BJ (cell line): ENCODE measurements at regions not wholly inside any gene's neighbourhood (a gene's known extent, or its start where the extent isn't known, plus 50 kb on each side); places are given as distances from the start of the nearest gene placed in this dataset.

Source experiments
- CTCF ChIA-PET: fragments of 350-600 bp; formaldehyde crosslinking; extraction: SDS; loops from one replicate; lab custom pipeline; 2021; ENCODE audit warnings: antibody characterized with exemption, inconsistent platforms; lab: Yijun Ruan, JAX
- POLR2A ChIA-PET: fragments of 300-600 bp; sonication (Branson Sonifier 250); formaldehyde crosslinking; extraction: SDS; loops from one replicate; lab custom pipeline; 2021; ENCODE audit warnings: antibody characterized with exemption; lab: Charles Lee
- DNase-seq: peaks from one replicate; pipeline ENCODE4 v3.0.0-alpha.2; 2011; ENCODE audit warnings: low read depth
- H3K27me3 ChIP-seq: 2 replicates; pipeline ENCODE4 v1.6.0; 2011; ENCODE audit warnings: low read length; ENCODE audit not compliant: control insufficient read depth, insufficient read depth
- H3K36me3 ChIP-seq: 2 replicates; pipeline ENCODE4 v1.5.1; 2011; ENCODE audit warnings: low read length; ENCODE audit not compliant: control insufficient read depth, insufficient read depth
- H3K4me3 ChIP-seq: 2 replicates; pipeline ENCODE4 v1.5.1; 2011; ENCODE audit warnings: low read depth, mild to moderate bottlenecking, control low read depth, low read length
- TF ChIP-seq, protein P1 (sequence below): IDR thresholded peaks from 2 replicates; pipeline ENCODE4 v1.5.1; 2011; ENCODE audit warnings: low read depth, mild to moderate bottlenecking, control low read depth, inconsistent platforms, low read length, moderate library complexity; ENCODE audit not compliant: insufficient read depth

GRCh38 chr2:195017890-195018289 lies 639.1 kb upstream of the SLC39A10 start:
- DNase-seq, result no peak
- ChIA-PET CTCF (no interaction called here), POLR2A (no interaction called here)
- TF ChIP-seq, protein P1, sequence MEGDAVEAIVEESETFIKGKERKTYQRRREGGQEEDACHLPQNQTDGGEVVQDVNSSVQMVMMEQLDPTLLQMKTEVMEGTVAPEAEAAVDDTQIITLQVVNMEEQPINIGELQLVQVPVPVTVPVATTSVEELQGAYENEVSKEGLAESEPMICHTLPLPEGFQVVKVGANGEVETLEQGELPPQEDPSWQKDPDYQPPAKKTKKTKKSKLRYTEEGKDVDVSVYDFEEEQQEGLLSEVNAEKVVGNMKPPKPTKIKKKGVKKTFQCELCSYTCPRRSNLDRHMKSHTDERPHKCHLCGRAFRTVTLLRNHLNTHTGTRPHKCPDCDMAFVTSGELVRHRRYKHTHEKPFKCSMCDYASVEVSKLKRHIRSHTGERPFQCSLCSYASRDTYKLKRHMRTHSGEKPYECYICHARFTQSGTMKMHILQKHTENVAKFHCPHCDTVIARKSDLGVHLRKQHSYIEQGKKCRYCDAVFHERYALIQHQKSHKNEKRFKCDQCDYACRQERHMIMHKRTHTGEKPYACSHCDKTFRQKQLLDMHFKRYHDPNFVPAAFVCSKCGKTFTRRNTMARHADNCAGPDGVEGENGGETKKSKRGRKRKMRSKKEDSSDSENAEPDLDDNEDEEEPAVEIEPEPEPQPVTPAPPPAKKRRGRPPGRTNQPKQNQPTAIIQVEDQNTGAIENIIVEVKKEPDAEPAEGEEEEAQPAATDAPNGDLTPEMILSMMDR, result no peak
- no peaks in the 10 kb centered on the region for H3K36me3 ChIP-seq
- H3K27me3 ChIP-seq, result no peaks in the 10 kb centered on the region
- H3K4me3 ChIP-seq, result no peak overlapping the region

GRCh38 chr2:195016841-195017240 lies 640.2 kb upstream of the SLC39A10 start:
- no peaks in the 10 kb centered on the region for H3K27me3 ChIP-seq
- no peak overlapping the region for H3K4me3 ChIP-seq
- DNase-seq, result no peak
- POLR2A ChIA-PET, result no interaction called here
- CTCF ChIA-PET, result no interaction called here
- TF ChIP-seq, protein P1, result no peak
- no peaks in the 10 kb centered on the region for H3K36me3 ChIP-seq

GRCh38 chr2:195009202-195009601 lies 647.8 kb upstream of the SLC39A10 start:
- CTCF ChIA-PET, result no interaction called here
- H3K36me3 ChIP-seq, result no peaks in the 10 kb centered on the region
- H3K27me3 ChIP-seq, result no peaks in the 10 kb centered on the region
- DNase-seq, result no peak
- H3K4me3 ChIP-seq, result no peak overlapping the region
- POLR2A ChIA-PET, result no interaction called here
- TF ChIP-seq, protein P1, result no peak

- no peaks in the 10 kb centered on the region for H3K36me3 ChIP-seq
- DNase-seq, result no peak
- CTCF ChIA-PET, result no interaction called here
- TF ChIP-seq, protein P1, result no peak
- POLR2A ChIA-PET, result no interaction called here
- no peaks in the 10 kb centered on the region for H3K27me3 ChIP-seq
- H3K4me3 ChIP-seq, result no peak overlapping the region
Observed at GRCh38 chr2:195006856-195007255, 650.2 kb upstream of the SLC39A10 start.

DNA sequence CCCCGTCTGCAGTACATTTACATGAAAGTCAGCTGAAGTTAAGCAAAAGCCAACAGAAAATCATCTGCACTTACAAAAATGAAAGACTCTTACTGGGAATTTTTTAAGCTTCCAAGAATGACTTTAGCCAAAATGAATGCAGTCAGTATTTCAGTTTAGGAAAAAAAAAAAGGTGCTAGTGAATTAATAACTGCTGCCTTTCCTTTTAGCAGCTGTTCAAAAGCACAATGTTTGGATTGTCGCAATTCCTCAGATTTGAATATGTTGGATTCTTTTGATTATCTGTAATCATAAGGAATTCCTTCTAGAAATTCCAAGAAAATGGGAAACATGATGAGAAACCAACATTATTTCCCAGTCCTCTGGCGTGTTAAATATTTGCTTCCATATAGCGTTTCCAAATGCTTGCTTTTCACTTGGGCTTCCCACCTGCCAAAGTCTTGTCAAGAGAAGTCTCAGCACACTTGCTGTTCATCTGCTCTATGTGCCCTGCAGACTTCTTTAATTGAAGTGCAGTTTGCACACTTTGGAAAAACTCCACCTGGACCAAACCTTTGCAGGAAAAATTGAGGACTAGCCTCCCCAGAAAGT lies 653.0 kb upstream of the SLC39A10 start:
- TF ChIP-seq, protein P1, result no peak
- Histone ChIP-seq H3K36me3 (no peaks in the 10 kb centered on the region), H3K4me3 (no peak overlapping the region), H3K27me3 (no peaks in the 10 kb centered on the region)
- ChIA-PET POLR2A (no interaction called here), CTCF (no interaction called here)
- DNase-seq, result no peak
